Common myeloid progenitor, CD34-positive (primary cell): ENCODE measurements at regions not wholly inside any gene's neighbourhood (a gene's known extent, or its start where the extent isn't known, plus 50 kb on each side); places are given as distances from the start of the nearest gene placed in this dataset.

Experiments used
- CTCF ChIA-PET: fragments of 350-600 bp; sonication (Branson Sonifier 250); formaldehyde crosslinking; loops from one replicate; lab custom pipeline; 2021; ENCODE audit warnings: antibody characterized with exemption; lab: Charles Lee
- POLR2A ChIA-PET: fragments of 350-600 bp; sonication (Branson Sonifier 250); formaldehyde crosslinking; loops from one replicate; lab custom pipeline; 2021; ENCODE audit warnings: antibody characterized with exemption; lab: Charles Lee
- DNase-seq, 3 donors: peaks; one replicate each; pipeline versions ENCODE4 v3.0.0 to v3.0.0-alpha.2; 2013
- H3K27ac ChIP-seq, 2 experiments: 1 replicate in 1 of 2; 2 replicates in 1 of 2; pipeline ENCODE4 v1.7.0; 2013; ENCODE audit warnings: inconsistent platforms in 2 of 2, low read length in 2 of 2, mild to moderate bottlenecking in 2 of 2, low read depth in 1 of 2, moderate library complexity in 1 of 2; ENCODE audit not compliant: severe bottlenecking in 2 of 2, insufficient read depth in 1 of 2, poor library complexity in 1 of 2
- H3K27me3 ChIP-seq, 5 experiments: replicated peaks in 2 of 5; 1 replicate in 3 of 5; 2 replicates in 2 of 5; pipeline versions ENCODE4 v1.6.1 to v1.7.0; 2013; ENCODE audit warnings: low read length in 4 of 5, mild to moderate bottlenecking in 2 of 5, moderate library complexity in 2 of 5, inconsistent platforms in 1 of 5; ENCODE audit not compliant: insufficient read depth in 5 of 5, control insufficient read depth in 4 of 5
- H3K36me3 ChIP-seq, 4 experiments: 1 replicate in 2 of 4; 2 replicates in 2 of 4; pipeline versions ENCODE4 v1.6.1 to v1.7.0; 2013; ENCODE audit warnings: low read length in 3 of 4, control low read depth in 1 of 4, mild to moderate bottlenecking in 1 of 4; ENCODE audit not compliant: control insufficient read depth in 4 of 4, insufficient read depth in 4 of 4
- H3K4me1 ChIP-seq, 4 experiments: 1 replicate in 3 of 4; 2 replicates in 1 of 4; pipeline versions ENCODE4 v1.6.1 to v1.7.1; 2013; ENCODE audit warnings: low read length in 3 of 4, mild to moderate bottlenecking in 3 of 4, control low read depth in 1 of 4, inconsistent platforms in 1 of 4, moderate library complexity in 1 of 4; ENCODE audit not compliant: control insufficient read depth in 4 of 4, insufficient read depth in 4 of 4; ENCODE audit errors: control extremely low read depth in 1 of 4
- H3K4me3 ChIP-seq, 7 experiments: 1 replicate in 4 of 7; 2 replicates in 3 of 7; pipeline versions ENCODE4 v1.5.1 to v1.7.0; 2013; ENCODE audit warnings: mild to moderate bottlenecking in 7 of 7, low read length in 6 of 7, moderate library complexity in 6 of 7, inconsistent platforms in 2 of 7, low read depth in 2 of 7, control low read depth in 1 of 7; ENCODE audit not compliant: insufficient read depth in 4 of 7, control insufficient read depth in 1 of 7; ENCODE audit errors: extremely low read depth in 1 of 7
- H3K9me3 ChIP-seq, 5 experiments: 1 replicate in 4 of 5; 2 replicates in 1 of 5; pipeline versions ENCODE4 v1.6.1 to v1.7.1; 2013; ENCODE audit warnings: low read length in 4 of 5, mild to moderate bottlenecking in 2 of 5, inconsistent platforms in 1 of 5, low read depth in 1 of 5, moderate library complexity in 1 of 5; ENCODE audit not compliant: control insufficient read depth in 4 of 5, insufficient read depth in 2 of 5; ENCODE audit errors: control extremely low read depth in 1 of 5
- WGBS: methylation state at CpG from one replicate; pipeline ENCODE4 v1.1.5; 2013; ENCODE audit not compliant: insufficient coverage; 5-methylcytosine and 5-hydroxymethylcytosine counted together

GRCh38 chr6:97714772-97715171 is 431.8 kb upstream of the MMS22L start:
- no peak overlapping the region for H3K4me3 ChIP-seq

GRCh38 chr6:97717086-97717485 is 434.1 kb upstream of the MMS22L start:
- Histone ChIP-seq H3K27me3 (no peaks in the 10 kb centered on the region), H3K27ac (no peak overlapping the region), H3K36me3 (no peaks in the 10 kb centered on the region), H3K4me3 (no peak overlapping the region), H3K9me3 (no peaks in the 10 kb centered on the region), H3K4me1 (no peaks in the 10 kb centered on the region)
- POLR2A ChIA-PET = no interaction called here
- DNase-seq = no peak
- 84% methylated on average over 2 of the region's 3 CpGs for WGBS
- CTCF ChIA-PET = no interaction called here

More at GRCh38 chr6:97714772-97715171, 431.8 kb upstream of the MMS22L start:
- Histone ChIP-seq H3K9me3 (no peaks in the 10 kb centered on the region), H3K27me3 (no peaks in the 10 kb centered on the region), H3K4me1 (no peaks in the 10 kb centered on the region), H3K27ac (no peak overlapping the region), H3K36me3 (no peaks in the 10 kb centered on the region)
- ChIA-PET CTCF (no interaction called here), POLR2A (no interaction called here)
- no peak for DNase-seq

- CTCF ChIA-PET = interaction anchor here (0.8 kb wide), 1 partner anchor 1392 kb away, joined by 3 read pairs; no protein-coding TSS in a partner anchor
- WGBS = 93% methylated on average over 2 of the region's 2 CpGs
- POLR2A ChIA-PET = no interaction called here
- DNase-seq = no peak
- H3K27me3 ChIP-seq = no peaks in the 10 kb centered on the region
- no peaks in the 10 kb centered on the region for H3K4me1 ChIP-seq
- H3K9me3 ChIP-seq = no peaks in the 10 kb centered on the region
- H3K27ac ChIP-seq = no peak overlapping the region
- H3K4me3 ChIP-seq = no peak overlapping the region
- H3K36me3 ChIP-seq = no peaks in the 10 kb centered on the region
These were observed 443.4 kb upstream of the MMS22L start for GRCh38 chr6:97726378-97726777.

- ChIA-PET POLR2A (no interaction called here), CTCF (no interaction called here)
- Histone ChIP-seq H3K27ac (no peak overlapping the region), H3K4me1 (no peaks in the 10 kb centered on the region), H3K9me3 (no peaks in the 10 kb centered on the region), H3K4me3 (no peak overlapping the region), H3K36me3 (no peaks in the 10 kb centered on the region), H3K27me3 (no peaks in the 10 kb centered on the region)
- DNase-seq = no peak
- WGBS = 85% methylated on average over 2 of the region's 3 CpGs
These were observed 449.0 kb upstream of the MMS22L start for GRCh38 chr6:97732045-97732444.

GRCh38 chr6:97757575-97757974 is 474.6 kb upstream of the MMS22L start:
- Histone ChIP-seq H3K4me1 (no peaks in the 10 kb centered on the region), H3K4me3 (no peak overlapping the region), H3K36me3 (no peaks in the 10 kb centered on the region), H3K9me3 (peaks cover 0 to 1% (median 0%) of the 10 kb centered on the region in 5 experiments), H3K27me3 (no peaks in the 10 kb centered on the region), H3K27ac (no peak overlapping the region)
- POLR2A ChIA-PET = no interaction called here
- no peak for DNase-seq
- CTCF ChIA-PET = no interaction called here
- 96% methylated on average over 2 of the region's 3 CpGs for WGBS

- Histone ChIP-seq H3K27me3 (no peaks in the 10 kb centered on the region), H3K36me3 (no peaks in the 10 kb centered on the region), H3K4me1 (no peaks in the 10 kb centered on the region), H3K4me3 (no peak overlapping the region), H3K27ac (no peak overlapping the region), H3K9me3 (no peaks in the 10 kb centered on the region)
- POLR2A ChIA-PET = no interaction called here
- DNase-seq = no peak
- WGBS = 100% methylated on average over 1 of the region's 1 CpG
- CTCF ChIA-PET = no interaction called here
These were observed 482.4 kb upstream of the MMS22L start for GRCh38 chr6:97765461-97765860.

GRCh38 chr6:97771372-97771771 is 488.4 kb upstream of the MMS22L start:
- 44% methylated on average over 2 of the region's 2 CpGs for WGBS
- H3K9me3 ChIP-seq = no peaks in the 10 kb centered on the region
- H3K4me1 ChIP-seq = no peaks in the 10 kb centered on the region
- no peak overlapping the region for H3K4me3 ChIP-seq
- H3K36me3 ChIP-seq = no peaks in the 10 kb centered on the region
- DNase-seq = no peak
- H3K27me3 ChIP-seq = no peaks in the 10 kb centered on the region
- CTCF ChIA-PET = no interaction called here
- POLR2A ChIA-PET = no interaction called here
- H3K27ac ChIP-seq = no peak overlapping the region
